ENCODE measurements at regions not wholly inside any gene's neighbourhood (a gene's known extent, or its start where the extent isn't known, plus 50 kb on each side); places are given as distances from the start of the nearest gene placed in this dataset.

DNA sequence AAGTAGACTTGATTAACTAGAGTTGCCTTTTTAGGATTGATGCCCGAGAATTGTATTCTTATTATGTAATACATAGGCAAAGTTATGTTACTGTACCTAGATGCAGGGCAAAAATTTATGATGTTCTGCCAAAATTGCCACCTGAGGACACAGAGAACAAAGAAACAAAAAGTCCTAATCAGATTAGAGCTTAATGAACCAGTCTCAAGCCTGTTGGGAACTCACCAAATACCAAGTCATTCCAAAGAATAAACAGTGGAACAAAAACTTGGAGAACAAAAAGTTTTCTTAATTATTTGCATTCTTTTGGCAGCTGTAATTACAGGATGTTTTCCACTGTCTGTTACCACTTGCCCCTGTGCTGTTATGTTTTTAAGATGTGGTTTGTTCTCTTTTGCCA lies 154.7 kb upstream of the SGK1 start:
- Mint-ChIP-seq H3K27ac (no peak overlapping the region), H3K9me3 (no peaks in the 10 kb centered on the region), H3K4me3 (no peak overlapping the region), H3K27me3 (no peaks in the 10 kb centered on the region), H3K4me1 (no peaks in the 10 kb centered on the region), H3K36me3 (ENCODE audit: low read depth) (no peaks in the 10 kb centered on the region)
- POLR2A ChIA-PET, result interaction anchor here (0.5 kb wide), 1 partner anchor 155 kb away, joined by 3 read pairs; the partner anchor contains the start of gene SGK1
- TF ChIP-seq, protein P1, sequence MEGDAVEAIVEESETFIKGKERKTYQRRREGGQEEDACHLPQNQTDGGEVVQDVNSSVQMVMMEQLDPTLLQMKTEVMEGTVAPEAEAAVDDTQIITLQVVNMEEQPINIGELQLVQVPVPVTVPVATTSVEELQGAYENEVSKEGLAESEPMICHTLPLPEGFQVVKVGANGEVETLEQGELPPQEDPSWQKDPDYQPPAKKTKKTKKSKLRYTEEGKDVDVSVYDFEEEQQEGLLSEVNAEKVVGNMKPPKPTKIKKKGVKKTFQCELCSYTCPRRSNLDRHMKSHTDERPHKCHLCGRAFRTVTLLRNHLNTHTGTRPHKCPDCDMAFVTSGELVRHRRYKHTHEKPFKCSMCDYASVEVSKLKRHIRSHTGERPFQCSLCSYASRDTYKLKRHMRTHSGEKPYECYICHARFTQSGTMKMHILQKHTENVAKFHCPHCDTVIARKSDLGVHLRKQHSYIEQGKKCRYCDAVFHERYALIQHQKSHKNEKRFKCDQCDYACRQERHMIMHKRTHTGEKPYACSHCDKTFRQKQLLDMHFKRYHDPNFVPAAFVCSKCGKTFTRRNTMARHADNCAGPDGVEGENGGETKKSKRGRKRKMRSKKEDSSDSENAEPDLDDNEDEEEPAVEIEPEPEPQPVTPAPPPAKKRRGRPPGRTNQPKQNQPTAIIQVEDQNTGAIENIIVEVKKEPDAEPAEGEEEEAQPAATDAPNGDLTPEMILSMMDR (IDR thresholded peaks at IDR 0.05), result no peak
- no peak for ATAC-seq (ENCODE audit: low read depth)
- CTCF ChIA-PET, result no interaction called here
- no peak for DNase-seq
- intact Hi-C loops (cut with micrococcal nuclease), result no loop called here

DNA sequence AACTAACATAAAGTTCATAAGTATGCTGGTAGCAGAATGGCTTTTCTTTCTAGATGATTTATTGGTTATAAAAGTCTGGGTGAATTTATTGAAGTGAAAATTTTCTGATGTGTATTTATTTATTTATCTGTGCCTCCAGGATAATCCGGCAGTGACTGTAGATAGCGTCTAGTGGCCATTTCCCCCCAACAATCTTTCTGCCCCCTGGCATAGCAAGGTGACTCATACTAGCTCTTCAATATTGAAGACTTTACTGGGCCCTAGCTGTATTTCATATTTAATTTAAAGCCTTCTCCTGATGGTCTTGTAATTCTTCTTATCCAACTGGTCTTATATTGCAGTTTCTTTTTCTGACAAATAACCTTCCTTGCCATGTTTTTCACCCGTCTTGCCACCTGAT lies 154.1 kb upstream of the SGK1 start:
- ChIA-PET POLR2A (interaction anchor here (0.5 kb wide), 1 partner anchor 154 kb away, joined by 3 read pairs; the partner anchor contains the start of gene SGK1), CTCF (no interaction called here)
- DNase-seq (no peak), ATAC-seq (ENCODE audit: low read depth) (no peak)
- Mint-ChIP-seq H3K27me3 (no peaks in the 10 kb centered on the region), H3K9me3 (no peaks in the 10 kb centered on the region), H3K27ac (no peak overlapping the region), H3K4me3 (no peak overlapping the region), H3K36me3 (ENCODE audit: low read depth) (no peaks in the 10 kb centered on the region), H3K4me1 (no peaks in the 10 kb centered on the region)
- TF ChIP-seq, protein P1 (IDR thresholded peaks at IDR 0.05), result no peak
- intact Hi-C loops (cut with micrococcal nuclease), result no loop called here

DNA sequence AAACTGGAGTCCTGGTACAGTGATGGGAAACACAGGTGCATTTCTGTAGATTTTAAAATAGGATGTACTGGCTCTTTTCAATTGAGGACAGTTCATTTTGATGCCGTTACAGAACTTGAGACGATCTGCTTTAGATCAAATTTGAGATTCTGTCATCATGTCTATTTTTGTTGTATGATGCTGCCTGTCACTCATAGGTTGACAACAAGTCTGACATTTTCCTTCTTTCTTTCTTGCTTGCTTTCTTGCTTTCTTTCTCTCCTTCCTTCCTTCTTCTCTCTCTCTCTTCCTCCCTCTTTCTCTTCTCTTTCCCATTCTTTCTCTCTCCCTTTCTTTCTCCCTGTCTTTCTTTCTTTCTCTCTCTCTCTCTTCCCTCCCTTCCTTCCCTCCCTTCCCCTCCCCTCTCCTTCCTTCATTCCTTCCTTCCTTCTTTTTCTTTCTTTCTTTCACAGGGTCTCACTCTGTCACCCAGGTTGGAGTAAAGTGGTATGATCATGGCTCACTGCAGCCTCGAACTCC lies 152.6 kb upstream of the SGK1 start:
- ChIA-PET POLR2A (no interaction called here), CTCF (no interaction called here)
- no peaks in the 10 kb centered on the region for H3K9me3 Mint-ChIP-seq
- intact Hi-C loops (cut with micrococcal nuclease), result no loop called here
- TF ChIP-seq, protein P1 (IDR thresholded peaks at IDR 0.05), result no peak
- no peak for DNase-seq
- H3K27me3 Mint-ChIP-seq, result no peaks in the 10 kb centered on the region
- no peaks in the 10 kb centered on the region for H3K4me1 Mint-ChIP-seq
- no peak for ATAC-seq (ENCODE audit: low read depth)
- H3K27ac Mint-ChIP-seq, result no peak overlapping the region
- H3K36me3 Mint-ChIP-seq (ENCODE audit: low read depth), result no peaks in the 10 kb centered on the region
- H3K4me3 Mint-ChIP-seq, result no peak overlapping the region

DNA sequence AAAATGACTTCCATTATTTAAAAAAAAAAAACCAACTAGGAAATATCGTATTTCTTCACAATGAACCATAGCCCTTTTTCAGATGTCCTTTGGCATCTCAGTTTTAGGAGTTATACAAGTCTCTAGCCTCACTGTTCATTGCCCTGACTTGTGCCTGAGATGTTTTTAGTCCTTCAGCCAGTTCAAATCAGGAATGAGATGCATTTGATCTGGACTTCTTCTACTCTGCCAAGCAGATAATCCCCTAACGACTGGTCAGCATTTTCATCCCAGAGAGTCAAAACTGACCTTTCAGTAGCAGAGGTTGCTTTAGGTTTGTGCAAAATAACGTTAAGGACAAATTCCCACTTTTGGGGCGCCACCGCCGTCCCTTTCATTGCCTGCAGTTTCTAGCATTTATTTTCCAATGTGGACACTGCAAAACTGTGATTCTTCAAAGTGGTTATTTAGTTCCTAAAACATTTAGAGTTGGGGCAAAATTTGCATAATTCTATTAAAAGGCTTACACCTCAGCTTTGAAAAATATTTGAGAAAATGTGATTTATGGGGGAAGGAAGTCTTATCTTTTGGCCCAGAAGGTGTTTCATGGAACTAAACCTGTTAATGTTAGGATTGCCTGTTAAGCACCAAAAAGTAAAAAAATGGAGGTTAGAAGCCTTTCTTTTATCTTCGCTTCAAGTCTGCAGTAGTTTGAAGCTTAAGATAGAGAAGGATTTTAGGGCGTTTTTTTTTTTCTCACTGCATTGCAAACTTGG lies 152.0 kb upstream of the SGK1 start:
- TF ChIP-seq, protein P1 (IDR thresholded peaks at IDR 0.05), result no peak
- intact Hi-C loops (cut with micrococcal nuclease), result loop anchor here (10.0 kb wide), 1 partner anchor 415 kb away; no protein-coding TSS in a partner anchor
- DNase-seq, result no peak
- Mint-ChIP-seq H3K27ac (no peak overlapping the region), H3K9me3 (no peaks in the 10 kb centered on the region), H3K36me3 (ENCODE audit: low read depth) (no peaks in the 10 kb centered on the region), H3K4me1 (peaks cover 4% of the 10 kb centered on the region), H3K27me3 (no peaks in the 10 kb centered on the region), H3K4me3 (no peak overlapping the region)
- ChIA-PET POLR2A (no interaction called here), CTCF (no interaction called here)
- ATAC-seq (ENCODE audit: low read depth), result no peak

DNA sequence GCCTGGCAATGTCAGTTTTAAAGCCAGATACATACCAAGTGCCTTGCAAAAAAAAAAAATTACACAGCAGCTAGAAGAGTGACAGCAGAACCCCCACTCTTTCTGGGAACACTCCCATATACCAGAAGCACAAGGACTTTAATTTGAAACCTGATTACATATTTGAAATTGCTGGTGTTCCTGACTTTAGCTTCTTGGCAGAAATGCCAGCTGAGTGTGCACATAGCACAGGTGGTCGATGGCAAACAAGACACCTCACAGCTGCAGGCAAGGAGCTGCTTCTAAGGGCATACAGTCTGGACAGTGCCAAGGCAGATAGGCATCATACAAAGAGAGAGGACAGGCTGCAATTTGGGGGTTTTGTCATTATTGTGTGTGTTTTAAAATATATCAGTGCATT lies 150.7 kb upstream of the SGK1 start:
- TF ChIP-seq, protein P1 (IDR thresholded peaks at IDR 0.05), result no peak
- intact Hi-C loops (cut with micrococcal nuclease), result loop anchor here (10.0 kb wide), 1 partner anchor 416 kb away; no protein-coding TSS in a partner anchor
- Mint-ChIP-seq H3K27me3 (no peaks in the 10 kb centered on the region), H3K9me3 (no peaks in the 10 kb centered on the region), H3K4me1 (peaks cover 14% of the 10 kb centered on the region), H3K36me3 (ENCODE audit: low read depth) (no peaks in the 10 kb centered on the region), H3K4me3 (no peak overlapping the region), H3K27ac (no peak overlapping the region)
- ChIA-PET CTCF (interaction anchor here (0.7 kb wide), 1 partner anchor 290 kb away, joined by 3 read pairs; no protein-coding TSS in a partner anchor), POLR2A (no interaction called here)
- no peak for ATAC-seq (ENCODE audit: low read depth)
- no peak for DNase-seq
